Body of pancreas (tissue), 4 donors: ENCODE measurements at regions not wholly inside any gene's neighbourhood (a gene's known extent, or its start where the extent isn't known, plus 50 kb on each side); places are given as distances from the start of the nearest gene placed in this dataset.

Experiments
- CTCF ChIP-seq, 7 experiments: fragments of 450-650 bp in 4 of 7; fragments of 200-600 bp in 3 of 7; sonication (generic) in 3 of 7; IDR thresholded peaks; one replicate each; pipeline ENCODE4 v1.5.1; 2016 to 2019; ENCODE audit warnings: antibody characterized with exemption in 7 of 7
- POLR2A ChIP-seq, 3 donors: fragments of 450-650 bp; IDR thresholded peaks; one replicate each; pipeline ENCODE4 v1.6.1; 2016; ENCODE audit warnings: antibody characterized with exemption in 3 of 3, mild to moderate bottlenecking in 2 of 3

DNA sequence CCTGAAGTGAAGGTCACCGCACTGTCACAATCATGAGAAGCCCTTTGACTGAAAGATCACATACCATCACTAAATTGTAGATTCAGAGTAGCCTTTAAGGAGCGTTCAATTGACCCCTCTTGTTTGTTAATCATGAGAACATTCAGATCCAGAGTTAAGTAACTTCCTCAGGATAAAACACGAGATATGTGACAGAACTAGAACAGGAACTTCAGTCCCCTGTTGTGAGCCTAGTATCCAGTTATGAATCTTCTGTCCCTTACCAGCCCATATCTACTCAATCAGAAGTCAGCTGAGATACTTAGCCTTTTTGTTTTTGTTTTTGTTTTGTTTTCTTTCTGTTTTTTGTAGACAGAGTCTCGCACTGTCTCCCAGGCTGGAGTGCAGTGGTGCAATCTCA is 547.3 kb downstream of the DTWD2 start:
- TF ChIP-seq CTCF (IDR thresholded peaks at IDR 0.05) = no peak
- no peak for TF ChIP-seq POLR2A (IDR thresholded peaks at IDR 0.05)
